GM12874 (cell line): ENCODE measurements at regions not wholly inside any gene's neighbourhood (a gene's known extent, or its start where the extent isn't known, plus 50 kb on each side); places are given as distances from the start of the nearest gene placed in this dataset.

Experiments
- TF ChIP-seq, protein P1 (sequence below): IDR thresholded peaks from 2 replicates; pipeline ENCODE4 v1.5.1; 2011; ENCODE audit warnings: low read depth, mild to moderate bottlenecking, control low read depth, low read length, moderate library complexity; ENCODE audit not compliant: insufficient read depth

DNA sequence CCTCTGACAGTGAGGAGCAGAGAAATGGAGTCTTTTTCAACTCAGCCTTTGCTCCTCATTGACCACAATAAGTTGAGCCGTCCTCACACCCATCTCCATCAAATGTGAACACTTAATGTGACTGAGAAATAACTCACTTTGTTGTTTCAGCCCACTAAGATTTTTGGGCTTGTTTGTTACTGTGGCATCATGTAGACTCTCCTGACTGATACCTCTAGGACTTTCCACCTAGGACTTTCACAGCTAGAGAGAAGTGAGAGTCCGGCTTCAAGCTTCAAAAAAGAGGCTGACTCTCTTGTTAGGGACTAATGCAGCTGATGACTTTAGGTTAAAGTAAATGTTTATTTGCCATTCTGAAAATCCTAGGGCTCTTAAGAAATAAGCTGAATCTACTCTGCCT is 435.0 kb downstream of the TMEM114 start:
- TF ChIP-seq, protein P1, sequence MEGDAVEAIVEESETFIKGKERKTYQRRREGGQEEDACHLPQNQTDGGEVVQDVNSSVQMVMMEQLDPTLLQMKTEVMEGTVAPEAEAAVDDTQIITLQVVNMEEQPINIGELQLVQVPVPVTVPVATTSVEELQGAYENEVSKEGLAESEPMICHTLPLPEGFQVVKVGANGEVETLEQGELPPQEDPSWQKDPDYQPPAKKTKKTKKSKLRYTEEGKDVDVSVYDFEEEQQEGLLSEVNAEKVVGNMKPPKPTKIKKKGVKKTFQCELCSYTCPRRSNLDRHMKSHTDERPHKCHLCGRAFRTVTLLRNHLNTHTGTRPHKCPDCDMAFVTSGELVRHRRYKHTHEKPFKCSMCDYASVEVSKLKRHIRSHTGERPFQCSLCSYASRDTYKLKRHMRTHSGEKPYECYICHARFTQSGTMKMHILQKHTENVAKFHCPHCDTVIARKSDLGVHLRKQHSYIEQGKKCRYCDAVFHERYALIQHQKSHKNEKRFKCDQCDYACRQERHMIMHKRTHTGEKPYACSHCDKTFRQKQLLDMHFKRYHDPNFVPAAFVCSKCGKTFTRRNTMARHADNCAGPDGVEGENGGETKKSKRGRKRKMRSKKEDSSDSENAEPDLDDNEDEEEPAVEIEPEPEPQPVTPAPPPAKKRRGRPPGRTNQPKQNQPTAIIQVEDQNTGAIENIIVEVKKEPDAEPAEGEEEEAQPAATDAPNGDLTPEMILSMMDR = no peak

DNA sequence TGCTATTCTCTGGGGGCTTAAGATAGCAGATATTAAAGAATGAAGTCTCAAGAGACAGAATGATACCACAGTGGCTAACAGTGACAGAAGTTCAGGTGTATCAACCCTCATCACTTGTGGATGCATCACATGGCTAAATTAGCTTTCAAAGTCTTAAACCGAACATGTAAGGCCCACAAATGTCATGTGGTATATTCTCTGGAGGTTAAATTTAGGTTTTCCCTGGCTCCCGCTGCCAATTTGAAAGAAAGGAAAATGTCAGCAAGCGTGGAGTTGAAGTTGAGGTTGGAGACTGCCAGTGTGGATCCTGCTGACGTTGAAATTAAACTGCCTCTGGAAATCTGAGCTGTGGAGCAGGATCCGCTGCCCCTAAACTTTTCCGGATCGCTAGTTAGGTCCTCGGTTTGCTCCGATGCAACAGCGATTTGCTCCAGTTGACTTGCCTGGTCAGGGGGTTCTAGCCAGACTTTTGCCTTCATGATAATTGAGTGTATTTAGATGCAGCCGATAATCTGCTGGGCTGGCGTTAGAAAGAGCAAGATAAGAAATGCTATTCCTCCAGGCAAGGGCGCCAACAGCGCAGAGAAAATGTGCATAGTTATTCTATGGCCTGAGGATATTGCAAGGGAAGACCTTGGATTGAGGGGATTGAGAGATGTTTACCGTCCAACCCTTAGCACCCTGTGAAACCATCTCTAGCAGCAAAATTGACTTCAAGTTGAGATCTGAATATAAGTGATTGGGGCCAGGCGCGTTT is 443.9 kb downstream of the TMEM114 start:
- TF ChIP-seq, protein P1 = no peak

- TF ChIP-seq, protein P1 = no peak
Observed at GRCh38 chr16:8138666-8139065, 451.6 kb downstream of the TMEM114 start.

- TF ChIP-seq, protein P1 = no peak
Observed at GRCh38 chr16:8137606-8138005, 452.7 kb downstream of the TMEM114 start.

GRCh38 chr16:8130197-8130596 is 460.1 kb downstream of the TMEM114 start:
- TF ChIP-seq, protein P1 = no peak

DNA sequence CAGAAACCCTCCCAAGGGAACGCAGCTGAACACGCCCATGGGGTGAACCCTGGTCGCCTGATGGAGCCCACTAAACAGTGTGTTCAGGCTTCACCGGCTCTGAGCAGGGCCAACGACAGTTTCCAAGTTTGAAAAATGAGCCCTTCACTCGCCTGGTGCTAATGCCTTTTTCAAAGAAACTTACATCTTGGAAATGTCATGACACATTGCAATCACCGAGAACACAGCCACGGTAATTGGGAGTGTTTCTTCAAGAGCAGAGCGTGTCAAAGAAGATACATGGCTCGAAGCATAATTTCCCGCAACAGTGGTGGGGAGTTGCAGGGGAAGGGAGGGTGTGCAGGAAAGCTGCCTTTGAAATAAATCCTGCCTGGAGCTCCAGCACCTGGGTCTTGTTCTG is 463.2 kb downstream of the TMEM114 start:
- TF ChIP-seq, protein P1 = no peak

GRCh38 chr16:8126313-8126712 is 464.0 kb downstream of the TMEM114 start:
- TF ChIP-seq, protein P1 = no peak
